22Rv1 (cell line): ENCODE measurements at regions not wholly inside any gene's neighbourhood (a gene's known extent, or its start where the extent isn't known, plus 50 kb on each side); places are given as distances from the start of the nearest gene placed in this dataset.

ENCODE experiments used
- H3K27ac ChIP-seq: fragments of 450-650 bp; 2 replicates; pipeline ENCODE4 v1.5.1; 2017
- CTCF ChIP-seq: fragments of 450-650 bp; IDR thresholded peaks from 2 replicates; pipeline ENCODE4 v1.5.1; 2017; ENCODE audit warnings: mild to moderate bottlenecking
- ZFX ChIP-seq: fragments of 450-650 bp; IDR thresholded peaks from 2 replicates; pipeline ENCODE4 v1.6.1; 2017; ENCODE audit warnings: antibody characterized with exemption, borderline replicate concordance

GRCh38 chr11:25309818-25310217 lies 813.0 kb downstream of the LUZP2 start:
- no peak overlapping the region for H3K27ac ChIP-seq
- no peak for TF ChIP-seq ZFX
- TF ChIP-seq CTCF, result no peak

GRCh38 chr11:25317216-25317615 lies 820.4 kb downstream of the LUZP2 start:
- no peak overlapping the region for H3K27ac ChIP-seq
- TF ChIP-seq ZFX, result no peak
- TF ChIP-seq CTCF, result no peak

- TF ChIP-seq ZFX (no peak), CTCF (no peak)
- H3K27ac ChIP-seq, result no peak overlapping the region
Measured at GRCh38 chr11:25319127-25319526, 822.3 kb downstream of the LUZP2 start.

GRCh38 chr11:25327656-25328055 lies 830.8 kb downstream of the LUZP2 start:
- no peak overlapping the region for H3K27ac ChIP-seq
- TF ChIP-seq CTCF (no peak), ZFX (no peak)

- TF ChIP-seq CTCF (no peak), ZFX (no peak)
- no peak overlapping the region for H3K27ac ChIP-seq
Measured at GRCh38 chr11:25339281-25339680, 842.4 kb downstream of the LUZP2 start.

- no peak overlapping the region for H3K27ac ChIP-seq
- TF ChIP-seq ZFX (no peak), CTCF (no peak)
Measured at GRCh38 chr11:25349537-25349936, 852.7 kb downstream of the LUZP2 start.

- H3K27ac ChIP-seq, result no peak overlapping the region
- TF ChIP-seq ZFX, result no peak
- no peak for TF ChIP-seq CTCF
Measured at GRCh38 chr11:25350899-25351803, 854.3 kb downstream of the LUZP2 start.
